ENCODE measurements at regions not wholly inside any gene's neighbourhood (a gene's known extent, or its start where the extent isn't known, plus 50 kb on each side); places are given as distances from the start of the nearest gene placed in this dataset.

DNA sequence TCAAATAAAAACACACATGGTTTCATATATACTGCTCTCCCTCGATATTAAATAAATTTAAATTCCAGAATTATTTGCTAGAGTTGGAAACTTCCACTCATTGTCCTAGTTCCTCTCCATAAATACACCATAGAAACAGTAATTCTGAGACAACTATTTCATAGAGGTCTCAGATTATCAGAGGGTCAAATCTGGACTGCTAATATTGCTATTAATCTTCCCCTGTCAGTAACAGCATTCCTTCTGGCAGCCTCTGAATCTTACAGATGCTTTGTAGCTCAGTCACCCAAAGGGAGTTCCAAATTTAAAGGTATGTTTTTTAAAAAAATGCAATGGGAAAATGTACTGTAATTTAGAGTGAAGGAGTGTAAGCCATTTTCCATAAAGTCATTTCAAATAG is 428.8 kb downstream of the PYDC2 start:
- Histone ChIP-seq H3K4me3 (ENCODE audit: control insufficient read depth in 1 of 2, extremely low read depth in 1 of 2, low read length in 1 of 2) (no peak overlapping the region), H3K9me3 (peaks cover 1% of the 10 kb centered on the region), H3K4me1 (ENCODE audit: control insufficient read depth in 1 of 2, extremely low read depth in 1 of 2, insufficient read depth in 2 of 2, low read length in 2 of 2) (no peaks in the 10 kb centered on the region), H3K27ac (ENCODE audit: low read length) (no peak overlapping the region), H3K36me3 (ENCODE audit: control insufficient read depth in 2 of 2, extremely low read depth in 1 of 2, insufficient read depth in 1 of 2, low read length in 1 of 2) (no peaks in the 10 kb centered on the region), H3K27me3 (replicated peaks in 1 of 2; ENCODE audit: control insufficient read depth in 2 of 2, extremely low read depth in 1 of 2, insufficient read depth in 2 of 2, low read length in 1 of 2) (no peaks in the 10 kb centered on the region)
- Mint-ChIP-seq H3K27me3 (no peaks in the 10 kb centered on the region), H3K4me1 (no peaks in the 10 kb centered on the region), H3K4me3 (no peak overlapping the region), H3K9me3 (peaks cover 0 to 5% (median 0%) of the 10 kb centered on the region in 3 donors), H3K27ac (no peak overlapping the region), H3K36me3 (no peaks in the 10 kb centered on the region)
- DNase-seq: no peak
- WGBS (ENCODE audit: insufficient coverage): no CpG with 5 or more reads among the region's 1 CpG
- ChIA-PET CTCF (no interaction called here), POLR2A (no interaction called here)
- ATAC-seq (replicated peaks in 1 of 4): no peak

DNA sequence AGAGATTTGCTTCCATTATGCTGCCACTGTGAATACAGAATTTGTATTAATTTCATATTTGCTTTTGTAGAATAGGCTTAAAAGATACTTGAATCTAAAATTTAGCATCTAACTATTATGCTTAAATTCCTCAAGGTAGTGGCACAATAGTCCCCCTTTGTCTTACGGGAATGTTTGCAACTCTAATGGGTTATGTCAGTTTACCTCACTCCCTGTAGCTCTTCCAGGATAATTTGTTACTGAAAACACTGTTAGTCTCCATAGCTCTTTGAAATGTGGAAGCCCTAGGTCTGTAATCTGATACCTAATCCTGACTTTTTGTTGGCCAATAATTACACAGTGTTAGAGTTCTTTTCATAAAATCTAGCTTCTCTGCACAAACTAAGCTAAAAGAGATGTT is 433.4 kb downstream of the PYDC2 start:
- Mint-ChIP-seq H3K9me3 (peaks cover 0 to 3% (median 0%) of the 10 kb centered on the region in 3 donors), H3K4me3 (no peak overlapping the region), H3K4me1 (no peaks in the 10 kb centered on the region), H3K36me3 (no peaks in the 10 kb centered on the region), H3K27me3 (no peaks in the 10 kb centered on the region), H3K27ac (no peak overlapping the region)
- H3K9me3 ChIP-seq: peaks cover 3% of the 10 kb centered on the region
- no peak overlapping the region for H3K27ac ChIP-seq (ENCODE audit: low read length)
- H3K36me3 ChIP-seq (ENCODE audit: control insufficient read depth in 2 of 2, extremely low read depth in 1 of 2, insufficient read depth in 1 of 2, low read length in 1 of 2): no peaks in the 10 kb centered on the region
- POLR2A ChIA-PET: no interaction called here
- H3K4me1 ChIP-seq (ENCODE audit: control insufficient read depth in 1 of 2, extremely low read depth in 1 of 2, insufficient read depth in 2 of 2, low read length in 2 of 2): no peaks in the 10 kb centered on the region
- ATAC-seq (replicated peaks in 1 of 4): no peak
- WGBS (ENCODE audit: insufficient coverage): no CpG with 5 or more reads among the region's 1 CpG
- no peak for DNase-seq
- no peak overlapping the region for H3K4me3 ChIP-seq (ENCODE audit: control insufficient read depth in 1 of 2, extremely low read depth in 1 of 2, low read length in 1 of 2)
- CTCF ChIA-PET: no interaction called here
- no peaks in the 10 kb centered on the region for H3K27me3 ChIP-seq (replicated peaks in 1 of 2; ENCODE audit: control insufficient read depth in 2 of 2, extremely low read depth in 1 of 2, insufficient read depth in 2 of 2, low read length in 1 of 2)

DNA sequence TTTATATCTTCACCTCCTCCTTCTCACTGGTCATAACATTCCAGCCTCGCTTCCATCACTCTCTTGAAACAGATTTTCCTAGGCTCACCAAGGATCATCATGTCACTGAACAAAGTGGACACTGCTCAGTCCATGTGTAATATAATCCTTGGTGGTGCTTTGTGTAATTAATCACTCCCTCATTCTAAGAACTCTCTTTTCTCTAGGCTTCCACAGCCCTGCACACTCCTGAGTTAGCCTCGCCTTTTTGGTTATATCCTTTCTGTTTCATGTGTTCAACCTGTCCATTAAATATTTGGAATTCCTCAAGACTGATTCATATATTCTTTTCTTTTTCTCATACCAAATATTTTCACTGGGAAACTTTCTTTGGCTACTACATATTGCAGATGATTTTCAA is 440.8 kb downstream of the PYDC2 start:
- no peaks in the 10 kb centered on the region for H3K36me3 Mint-ChIP-seq
- no peak for DNase-seq
- 67% methylated on average over 1 of the region's 2 CpGs for WGBS (ENCODE audit: insufficient coverage)
- no peaks in the 10 kb centered on the region for H3K27me3 Mint-ChIP-seq
- ChIA-PET POLR2A (no interaction called here), CTCF (no interaction called here)
- Histone ChIP-seq H3K27me3 (replicated peaks in 1 of 2; ENCODE audit: control insufficient read depth in 2 of 2, extremely low read depth in 1 of 2, insufficient read depth in 2 of 2, low read length in 1 of 2) (no peaks in the 10 kb centered on the region), H3K4me1 (ENCODE audit: control insufficient read depth in 1 of 2, extremely low read depth in 1 of 2, insufficient read depth in 2 of 2, low read length in 2 of 2) (no peaks in the 10 kb centered on the region), H3K36me3 (ENCODE audit: control insufficient read depth in 2 of 2, extremely low read depth in 1 of 2, insufficient read depth in 1 of 2, low read length in 1 of 2) (no peaks in the 10 kb centered on the region), H3K4me3 (ENCODE audit: control insufficient read depth in 1 of 2, extremely low read depth in 1 of 2, low read length in 1 of 2) (no peak overlapping the region), H3K27ac (ENCODE audit: low read length) (no peak overlapping the region), H3K9me3 (no peaks in the 10 kb centered on the region)
- no peak overlapping the region for H3K4me3 Mint-ChIP-seq
- no peaks in the 10 kb centered on the region for H3K4me1 Mint-ChIP-seq
- ATAC-seq (replicated peaks in 1 of 4): no peak
- no peaks in the 10 kb centered on the region for H3K9me3 Mint-ChIP-seq
- no peak overlapping the region for H3K27ac Mint-ChIP-seq

DNA sequence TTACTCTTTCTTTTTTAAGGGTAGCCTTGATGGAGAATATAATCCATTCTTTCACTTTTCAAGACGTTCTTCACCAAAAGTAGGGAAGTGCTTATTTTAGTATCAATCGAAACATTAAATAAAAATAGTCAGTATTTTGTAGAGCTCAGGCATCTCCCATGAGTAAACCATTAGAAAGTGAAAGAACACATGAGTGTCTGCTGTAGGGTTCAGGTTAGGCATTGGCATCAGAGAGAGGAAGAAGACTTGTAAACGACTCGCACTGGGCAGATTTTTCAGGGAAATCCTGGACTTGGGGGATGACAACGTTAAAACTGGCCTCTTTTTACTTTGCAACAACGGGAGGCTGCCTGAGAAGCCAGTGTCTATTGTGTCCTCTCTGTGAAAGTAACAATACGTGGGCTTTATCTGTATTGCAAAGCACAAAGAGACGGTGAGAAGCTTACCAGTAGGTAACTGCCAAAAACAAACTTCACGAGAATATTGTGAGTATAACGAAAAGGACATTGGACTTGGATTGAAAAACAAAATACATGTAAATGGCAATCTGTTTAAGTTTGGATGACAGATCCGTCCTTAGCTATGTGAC is 451.7 kb downstream of the PYDC2 start:
- ATAC-seq (replicated peaks in 1 of 4) (no peak), DNase-seq (no peak)
- Mint-ChIP-seq H3K36me3 (no peaks in the 10 kb centered on the region), H3K4me1 (no peaks in the 10 kb centered on the region), H3K9me3 (peaks cover 5 to 21% (median 19%) of the 10 kb centered on the region in 3 donors), H3K27ac (no peak overlapping the region), H3K27me3 (no peaks in the 10 kb centered on the region), H3K4me3 (no peak overlapping the region)
- 80% methylated on average over 8 of the region's 11 CpGs for WGBS (ENCODE audit: insufficient coverage)
- Histone ChIP-seq H3K9me3 (no peaks in the 10 kb centered on the region), H3K27me3 (replicated peaks in 1 of 2; ENCODE audit: control insufficient read depth in 2 of 2, extremely low read depth in 1 of 2, insufficient read depth in 2 of 2, low read length in 1 of 2) (no peaks in the 10 kb centered on the region), H3K36me3 (ENCODE audit: control insufficient read depth in 2 of 2, extremely low read depth in 1 of 2, insufficient read depth in 1 of 2, low read length in 1 of 2) (no peaks in the 10 kb centered on the region), H3K27ac (ENCODE audit: low read length) (no peak overlapping the region), H3K4me3 (ENCODE audit: control insufficient read depth in 1 of 2, extremely low read depth in 1 of 2, low read length in 1 of 2) (no peak overlapping the region), H3K4me1 (ENCODE audit: control insufficient read depth in 1 of 2, extremely low read depth in 1 of 2, insufficient read depth in 2 of 2, low read length in 2 of 2) (no peaks in the 10 kb centered on the region)
- POLR2A ChIA-PET: no interaction called here
- CTCF ChIA-PET: no interaction called here

DNA sequence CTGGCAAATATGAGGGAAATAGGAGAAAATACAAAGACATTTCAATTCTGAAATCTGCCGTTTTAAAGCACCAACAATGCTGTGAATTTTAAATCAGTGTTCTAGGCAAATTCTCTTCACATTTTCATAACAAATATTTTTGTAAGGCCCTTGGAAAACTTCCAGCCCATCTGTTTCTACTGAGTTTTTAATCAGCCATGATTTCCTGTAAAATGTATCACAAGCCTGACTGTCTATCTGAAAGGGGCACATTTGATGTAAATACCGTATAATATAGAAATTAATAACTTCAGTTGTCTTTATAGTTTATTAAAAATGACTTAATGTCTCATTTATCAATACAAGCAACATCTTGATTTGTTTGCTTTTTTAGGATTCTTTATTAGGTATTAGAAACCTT is 454.7 kb downstream of the PYDC2 start:
- ATAC-seq (replicated peaks in 1 of 4) (no peak), DNase-seq (no peak)
- Mint-ChIP-seq H3K27ac (no peak overlapping the region), H3K27me3 (no peaks in the 10 kb centered on the region), H3K4me3 (no peak overlapping the region), H3K4me1 (no peaks in the 10 kb centered on the region), H3K36me3 (no peaks in the 10 kb centered on the region), H3K9me3 (peaks cover 5 to 21% (median 16%) of the 10 kb centered on the region in 3 donors)
- H3K9me3 ChIP-seq: no peaks in the 10 kb centered on the region
- H3K27me3 ChIP-seq (replicated peaks in 1 of 2; ENCODE audit: control insufficient read depth in 2 of 2, extremely low read depth in 1 of 2, insufficient read depth in 2 of 2, low read length in 1 of 2): no peaks in the 10 kb centered on the region
- no peaks in the 10 kb centered on the region for H3K4me1 ChIP-seq (ENCODE audit: control insufficient read depth in 1 of 2, extremely low read depth in 1 of 2, insufficient read depth in 2 of 2, low read length in 2 of 2)
- H3K36me3 ChIP-seq (ENCODE audit: control insufficient read depth in 2 of 2, extremely low read depth in 1 of 2, insufficient read depth in 1 of 2, low read length in 1 of 2): no peaks in the 10 kb centered on the region
- no peak overlapping the region for H3K27ac ChIP-seq (ENCODE audit: low read length)
- WGBS (ENCODE audit: insufficient coverage): no CpG with 5 or more reads among the region's 2 CpGs
- POLR2A ChIA-PET: no interaction called here
- CTCF ChIA-PET: no interaction called here
- H3K4me3 ChIP-seq (ENCODE audit: control insufficient read depth in 1 of 2, extremely low read depth in 1 of 2, low read length in 1 of 2): no peak overlapping the region

DNA sequence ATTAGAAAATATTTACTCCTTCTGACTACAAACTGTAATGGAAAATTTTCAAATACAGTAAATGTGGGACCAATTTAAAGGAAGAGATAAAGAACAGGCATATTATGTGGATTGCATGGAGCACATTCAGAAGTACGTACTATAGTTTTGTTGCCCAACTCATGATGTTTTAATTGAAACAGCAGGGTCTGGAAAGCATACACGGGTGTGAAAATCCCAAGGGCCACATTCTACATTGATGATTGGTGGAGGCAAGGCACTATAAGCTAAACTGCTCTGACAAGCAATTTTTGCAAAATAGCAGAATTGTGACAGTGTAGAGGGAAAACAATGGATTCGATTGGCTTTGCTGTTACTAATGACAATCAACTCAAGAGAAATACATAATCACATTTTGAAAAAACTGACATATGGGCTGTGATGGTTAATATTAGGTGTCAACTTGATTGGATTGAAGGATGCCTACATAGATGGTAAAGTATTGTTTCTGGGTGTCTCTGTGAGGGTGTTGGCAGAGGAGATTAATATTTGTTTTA is 458.6 kb downstream of the PYDC2 start:
- H3K4me3 Mint-ChIP-seq: no peak overlapping the region
- no peaks in the 10 kb centered on the region for H3K36me3 ChIP-seq (ENCODE audit: control insufficient read depth in 2 of 2, extremely low read depth in 1 of 2, insufficient read depth in 1 of 2, low read length in 1 of 2)
- H3K9me3 ChIP-seq: no peaks in the 10 kb centered on the region
- no peaks in the 10 kb centered on the region for H3K4me1 Mint-ChIP-seq
- H3K27me3 ChIP-seq (replicated peaks in 1 of 2; ENCODE audit: control insufficient read depth in 2 of 2, extremely low read depth in 1 of 2, insufficient read depth in 2 of 2, low read length in 1 of 2): no peaks in the 10 kb centered on the region
- WGBS (ENCODE audit: insufficient coverage): 100% methylated on average over 1 of the region's 3 CpGs
- DNase-seq: no peak
- H3K27ac Mint-ChIP-seq: no peak overlapping the region
- H3K4me1 ChIP-seq (ENCODE audit: control insufficient read depth in 1 of 2, extremely low read depth in 1 of 2, insufficient read depth in 2 of 2, low read length in 2 of 2): no peaks in the 10 kb centered on the region
- CTCF ChIA-PET: no interaction called here
- no peak overlapping the region for H3K4me3 ChIP-seq (ENCODE audit: control insufficient read depth in 1 of 2, extremely low read depth in 1 of 2, low read length in 1 of 2)
- H3K27me3 Mint-ChIP-seq: no peaks in the 10 kb centered on the region
- H3K9me3 Mint-ChIP-seq: peaks cover 0 to 7% (median 5%) of the 10 kb centered on the region in 3 donors
- POLR2A ChIA-PET: no interaction called here
- ATAC-seq (replicated peaks in 1 of 4): no peak
- H3K36me3 Mint-ChIP-seq: no peaks in the 10 kb centered on the region
- H3K27ac ChIP-seq (ENCODE audit: low read length): no peak overlapping the region

DNA sequence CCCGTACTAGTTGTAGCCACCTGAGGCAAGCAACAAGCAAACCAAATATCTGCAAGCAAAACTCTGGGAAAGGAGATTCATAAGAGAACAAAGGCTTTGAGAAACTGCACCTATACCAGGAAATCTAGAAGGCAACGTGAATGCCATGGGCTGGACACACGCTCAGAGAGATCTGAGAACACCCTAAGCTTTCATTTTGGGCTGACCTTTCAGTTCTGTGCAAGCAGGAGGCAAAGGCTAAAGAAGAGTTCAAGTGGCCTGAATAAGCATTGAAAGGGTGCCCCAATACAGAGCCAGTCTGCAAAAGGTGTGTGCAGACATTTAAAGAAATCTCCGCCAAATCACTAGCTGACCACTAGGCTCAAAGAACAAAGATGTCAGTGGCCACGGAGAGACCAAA is 461.6 kb downstream of the PYDC2 start:
- 62% methylated on average over 5 of the region's 5 CpGs for WGBS (ENCODE audit: insufficient coverage)
- POLR2A ChIA-PET: no interaction called here
- no peaks in the 10 kb centered on the region for H3K27me3 ChIP-seq (replicated peaks in 1 of 2; ENCODE audit: control insufficient read depth in 2 of 2, extremely low read depth in 1 of 2, insufficient read depth in 2 of 2, low read length in 1 of 2)
- H3K4me1 ChIP-seq (ENCODE audit: control insufficient read depth in 1 of 2, extremely low read depth in 1 of 2, insufficient read depth in 2 of 2, low read length in 2 of 2): no peaks in the 10 kb centered on the region
- H3K9me3 Mint-ChIP-seq: peaks cover under 1 to 6% (median 5%) of the 10 kb centered on the region in 3 donors
- no peak overlapping the region for H3K4me3 ChIP-seq (ENCODE audit: control insufficient read depth in 1 of 2, extremely low read depth in 1 of 2, low read length in 1 of 2)
- no peaks in the 10 kb centered on the region for H3K4me1 Mint-ChIP-seq
- no peak overlapping the region for H3K27ac ChIP-seq (ENCODE audit: low read length)
- CTCF ChIA-PET: no interaction called here
- H3K36me3 ChIP-seq (ENCODE audit: control insufficient read depth in 2 of 2, extremely low read depth in 1 of 2, insufficient read depth in 1 of 2, low read length in 1 of 2): no peaks in the 10 kb centered on the region
- no peak overlapping the region for H3K4me3 Mint-ChIP-seq
- no peaks in the 10 kb centered on the region for H3K9me3 ChIP-seq
- no peak overlapping the region for H3K27ac Mint-ChIP-seq
- DNase-seq (no peak), ATAC-seq (replicated peaks in 1 of 4) (no peak)
- no peaks in the 10 kb centered on the region for H3K36me3 Mint-ChIP-seq
- H3K27me3 Mint-ChIP-seq: no peaks in the 10 kb centered on the region
